Sigmoid colon (tissue), 6 donors: ENCODE measurements at regions not wholly inside any gene's neighbourhood (a gene's known extent, or its start where the extent isn't known, plus 50 kb on each side); places are given as distances from the start of the nearest gene placed in this dataset.

ENCODE experiments used
- DNase-seq: peaks from one replicate; pipeline ENCODE4 v3.0.0-alpha.2; 2019
- H3K27ac ChIP-seq, 4 donors: fragments of 200-600 bp; sonication (generic); one replicate each; pipeline ENCODE4 v1.5.1; 2016 to 2019; ENCODE audit warnings: mild to moderate bottlenecking in 1 of 4
- H3K27me3 ChIP-seq, 3 donors: fragments of 200-600 bp; sonication (generic); one replicate each; pipeline ENCODE4 v1.5.1; 2019; ENCODE audit warnings: mild to moderate bottlenecking in 1 of 3
- H3K36me3 ChIP-seq, 4 donors: fragments of 200-600 bp; sonication (generic); one replicate each; pipeline ENCODE4 v1.5.1; 2016 to 2019
- H3K4me1 ChIP-seq, 4 donors: fragments of 200-600 bp; sonication (generic); one replicate each; pipeline ENCODE4 v1.5.1; 2017 to 2019
- H3K4me3 ChIP-seq, 4 donors: fragments of 200-600 bp; sonication (generic); one replicate each; pipeline ENCODE4 v1.5.1; 2017 to 2019; ENCODE audit warnings: mild to moderate bottlenecking in 2 of 4, moderate library complexity in 1 of 4
- H3K9me3 ChIP-seq, 4 donors: fragments of 200-600 bp in 3 of 4; sonication (generic) in 3 of 4; one replicate each; pipeline versions ENCODE4 v1.5.1 to v1.6.1; 2013 to 2019
- CTCF ChIP-seq, 4 experiments: fragments of 450-650 bp in 3 of 4; fragments of 200-600 bp in 1 of 4; IDR thresholded peaks; one replicate each; pipeline ENCODE4 v1.5.1; 2016 to 2019; ENCODE audit warnings: antibody characterized with exemption in 4 of 4, mild to moderate bottlenecking in 3 of 4, moderate library complexity in 2 of 4
- EP300 ChIP-seq, 4 donors: sonication (generic); formaldehyde crosslinking; IDR thresholded peaks; one replicate each; pipeline ENCODE4 v1.6.1; 2017; ENCODE audit warnings: antibody characterized with exemption in 4 of 4
- POLR2A ChIP-seq, 2 donors: fragments of 450-650 bp; IDR thresholded peaks; one replicate each; pipeline ENCODE4 v1.6.1; 2016; ENCODE audit warnings: antibody characterized with exemption in 2 of 2, mild to moderate bottlenecking in 2 of 2, moderate library complexity in 2 of 2
- POLR2AphosphoS5 ChIP-seq, 4 donors: sonication (generic); formaldehyde crosslinking; IDR thresholded peaks; one replicate each; pipeline ENCODE4 v1.6.1; 2017; ENCODE audit warnings: antibody characterized with exemption in 4 of 4
- WGBS, 2 donors: extraction: QIAGEN DNeasy Blood & Tissue Kit; methylation state at CpG; one replicate each; pipeline ENCODE4 v1.1.7; 2013; 5-methylcytosine and 5-hydroxymethylcytosine counted together
- intact Hi-C: fragments of 100-400 bp; cut with DNase I; formaldehyde crosslinking; loops from one replicate; pipeline ENCODE4 v1.15.1; 2023
- donor health status: healthy with polysubstance abuse.
- donor health status: healthy.

DNA sequence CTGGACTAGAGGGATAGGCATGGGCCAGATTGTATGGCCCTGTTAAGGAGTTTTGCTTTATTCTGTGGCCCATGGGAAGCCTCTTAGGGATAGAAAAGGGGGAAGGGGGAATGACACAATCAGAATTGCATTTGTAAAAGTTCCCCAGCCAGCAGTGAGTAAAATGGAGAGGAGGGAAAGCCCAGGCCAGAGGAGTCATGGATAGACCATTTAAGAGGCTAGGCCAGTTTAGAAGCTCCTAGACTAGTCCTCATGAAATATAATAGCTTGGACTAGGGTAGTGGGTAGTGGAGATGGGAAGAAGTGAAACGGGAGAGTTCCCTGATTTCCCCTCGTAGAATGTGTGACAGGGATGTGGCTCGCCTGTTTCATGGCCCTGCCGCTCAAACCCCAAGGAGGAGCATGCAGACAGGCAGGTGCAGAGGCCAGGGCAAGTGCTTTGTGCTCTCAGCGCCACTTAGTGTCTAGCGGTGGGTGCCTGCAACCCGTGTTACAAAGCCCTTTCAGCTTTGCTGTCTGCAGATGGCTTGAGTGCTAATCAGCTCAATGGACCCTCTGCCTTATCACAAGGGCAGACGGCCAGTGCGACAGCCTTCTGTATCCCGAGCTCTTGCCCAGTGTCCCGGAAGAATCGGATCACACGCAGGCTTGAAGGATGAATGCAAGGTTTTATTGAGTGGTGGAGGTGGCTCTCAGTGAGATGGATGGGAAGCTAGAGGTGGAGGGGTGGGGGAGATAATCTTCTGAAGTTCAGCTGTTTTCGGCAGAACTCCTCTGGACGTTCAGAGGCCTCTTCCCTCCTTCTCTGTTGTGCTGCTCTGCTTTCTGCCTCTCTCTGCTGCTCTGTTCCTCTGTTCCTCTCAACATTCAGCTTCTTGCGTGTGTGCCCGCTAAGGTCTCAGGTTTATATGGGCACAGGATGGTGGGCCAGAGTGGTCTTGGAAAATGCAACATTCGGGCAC is 141.1 kb downstream of the CEP57L1 start:
- 61 to 62% methylated on average over 18 of the region's 18 CpGs for WGBS, 2 donors
- no peaks in the 10 kb centered on the region for H3K9me3 ChIP-seq
- H3K27ac ChIP-seq = no peak overlapping the region
- no peaks in the 10 kb centered on the region for H3K27me3 ChIP-seq
- TF ChIP-seq CTCF (IDR thresholded peaks at IDR 0.05) = no peak
- TF ChIP-seq POLR2A (IDR thresholded peaks at IDR 0.05) = no peak
- TF ChIP-seq POLR2AphosphoS5 (IDR thresholded peaks at IDR 0.05) = no peak
- TF ChIP-seq EP300 (IDR thresholded peaks at IDR 0.05) = no peak
- H3K4me1 ChIP-seq = peaks cover 0 to 3% (median 0%) of the 10 kb centered on the region in 4 donors
- H3K36me3 ChIP-seq = no peaks in the 10 kb centered on the region
- intact Hi-C loops = no loop called here
- no peak for DNase-seq
- H3K4me3 ChIP-seq = no peak overlapping the region

DNA sequence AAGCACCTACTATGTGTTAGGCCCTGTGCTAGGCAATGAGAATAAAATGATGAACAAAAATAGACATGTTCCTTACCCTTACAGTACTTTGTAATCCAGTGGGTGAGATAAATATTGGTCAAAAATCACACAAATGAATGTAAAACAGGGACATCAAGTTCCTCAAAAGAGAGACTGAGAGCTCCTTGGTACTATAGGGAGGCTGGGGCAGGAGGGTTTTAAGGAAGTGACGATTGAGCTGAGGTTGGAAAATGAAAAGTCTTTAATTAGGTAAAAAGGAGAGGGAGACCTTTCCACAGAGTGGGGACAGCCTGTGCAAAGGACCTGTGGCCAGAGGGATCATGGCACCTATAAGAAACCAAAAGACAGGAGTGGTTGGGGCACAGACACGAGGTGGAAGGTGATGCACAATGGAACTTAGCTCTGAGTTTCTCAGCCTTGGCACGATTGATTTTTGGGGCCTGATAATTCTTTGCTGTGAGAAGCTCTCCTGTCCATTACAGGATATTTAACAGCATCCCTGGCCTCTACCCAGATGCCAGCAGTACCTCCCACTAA is 140.3 kb downstream of the CEP57L1 start:
- Histone ChIP-seq H3K27me3 (no peaks in the 10 kb centered on the region), H3K36me3 (no peaks in the 10 kb centered on the region), H3K4me1 (peaks cover 0 to 3% (median 0%) of the 10 kb centered on the region in 4 donors), H3K9me3 (no peaks in the 10 kb centered on the region), H3K4me3 (no peak overlapping the region), H3K27ac (no peak overlapping the region)
- WGBS, 2 donors = 90 to 92% methylated on average over 3 of the region's 3 CpGs
- no peak for DNase-seq
- no peak for TF ChIP-seq POLR2A (IDR thresholded peaks at IDR 0.05)
- TF ChIP-seq CTCF (IDR thresholded peaks at IDR 0.05) = no peak
- TF ChIP-seq POLR2AphosphoS5 (IDR thresholded peaks at IDR 0.05) = no peak
- no peak for TF ChIP-seq EP300 (IDR thresholded peaks at IDR 0.05)
- intact Hi-C loops = no loop called here

- H3K4me3 ChIP-seq = no peak overlapping the region
- WGBS, 2 donors = 20 to 59% methylated on average over 7 of the region's 7 CpGs
- intact Hi-C loops = no loop called here
These were observed 135.1 kb downstream of the CEP57L1 start for GRCh38 chr6:109230453-109230852.

DNA sequence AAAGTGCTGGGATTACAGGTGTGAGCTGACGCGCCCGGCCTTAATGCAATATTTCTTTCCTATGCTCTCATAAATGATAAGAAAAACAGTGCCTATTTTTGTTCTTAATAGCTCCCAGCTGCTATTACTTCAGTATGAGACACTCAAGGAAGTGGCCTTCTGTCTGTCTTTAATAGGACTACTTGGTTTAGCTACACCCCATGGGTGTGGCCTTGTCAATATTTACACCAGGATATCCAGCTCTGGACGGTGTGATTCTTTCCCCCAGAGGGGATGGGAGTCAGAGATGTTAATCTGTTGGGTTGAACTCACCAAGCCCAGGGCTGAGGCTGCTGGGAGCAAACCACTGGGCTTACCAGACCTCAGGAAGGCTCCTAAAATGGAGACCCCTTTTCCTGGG is 134.2 kb downstream of the CEP57L1 start:
- intact Hi-C loops = no loop called here
- WGBS, 2 donors = 13 to 65% methylated on average over 4 of the region's 4 CpGs
- no peak overlapping the region for H3K27ac ChIP-seq

More at GRCh38 chr6:109230453-109230852, 135.1 kb downstream of the CEP57L1 start:
- H3K4me1 ChIP-seq = no peaks in the 10 kb centered on the region
- H3K9me3 ChIP-seq = no peaks in the 10 kb centered on the region
- no peaks in the 10 kb centered on the region for H3K27me3 ChIP-seq
- DNase-seq = no peak
- no peak for TF ChIP-seq POLR2AphosphoS5 (IDR thresholded peaks at IDR 0.05)
- no peak for TF ChIP-seq POLR2A (IDR thresholded peaks at IDR 0.05)
- TF ChIP-seq CTCF (IDR thresholded peaks at IDR 0.05) = no peak
- no peak for TF ChIP-seq EP300 (IDR thresholded peaks at IDR 0.05)
- no peak overlapping the region for H3K27ac ChIP-seq
- no peaks in the 10 kb centered on the region for H3K36me3 ChIP-seq

More for the DNA sequence above, 134.2 kb downstream of the CEP57L1 start:
- Histone ChIP-seq H3K4me3 (no peak overlapping the region), H3K36me3 (no peaks in the 10 kb centered on the region), H3K27me3 (no peaks in the 10 kb centered on the region), H3K9me3 (no peaks in the 10 kb centered on the region), H3K4me1 (no peaks in the 10 kb centered on the region)
- TF ChIP-seq POLR2A (IDR thresholded peaks at IDR 0.05) = no peak
- no peak for TF ChIP-seq CTCF (IDR thresholded peaks at IDR 0.05)
- TF ChIP-seq EP300 (IDR thresholded peaks at IDR 0.05) = no peak
- TF ChIP-seq POLR2AphosphoS5 (IDR thresholded peaks at IDR 0.05) = no peak
- no peak for DNase-seq
